GM18909 (cell line): ENCODE measurements at regions not wholly inside any gene's neighbourhood (a gene's known extent, or its start where the extent isn't known, plus 50 kb on each side); places are given as distances from the start of the nearest gene placed in this dataset.
"Not testable (repeated sequence)": the region's sequence is repeated elsewhere in the genome, so short reads cannot be mapped to it uniquely, and the experiment has no call there.

Experiments
- ATAC-seq: cut with Tn5 transposase; IDR thresholded peaks from one replicate; pipeline ENCODE4 v1.9.1; 2021; ENCODE audit warnings: mild to moderate bottlenecking; ENCODE audit not compliant: unreplicated experiment, poor library complexity

GRCh38 chr12:31832740-31833729 is 104.2 kb upstream of the AMN1 start:
- peak; percentile 72 for ATAC-seq

- ATAC-seq = no peak
Observed at GRCh38 chr12:31828071-31828470, 99.2 kb upstream of the AMN1 start.

- ATAC-seq = no peak
Observed at GRCh38 chr12:31822761-31823160, 93.9 kb upstream of the AMN1 start.

DNA sequence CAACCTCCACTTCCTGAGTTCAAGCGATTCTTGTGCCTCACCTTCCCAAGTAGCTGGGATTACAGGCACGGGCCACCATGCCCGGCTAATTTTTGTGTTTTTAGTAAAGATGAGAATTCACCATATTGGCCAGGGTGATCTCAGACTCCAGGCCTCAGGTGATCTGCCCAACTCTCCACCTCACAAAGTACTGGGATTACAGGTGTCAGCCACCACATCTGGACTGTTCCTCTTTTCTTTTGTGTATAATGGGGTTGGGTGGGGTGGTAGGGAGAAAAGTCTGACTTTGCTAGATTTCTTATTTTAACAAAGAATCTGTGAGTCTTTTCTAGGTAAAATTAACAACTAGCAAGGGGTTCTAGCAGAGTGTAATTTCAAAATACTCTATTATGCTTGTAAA is 92.7 kb upstream of the AMN1 start:
- no peak for ATAC-seq

- ATAC-seq = no peak
Observed at GRCh38 chr12:31820832-31821231, 92.0 kb upstream of the AMN1 start.

- ATAC-seq = no peak
Observed at GRCh38 chr12:31819427-31819826, 90.6 kb upstream of the AMN1 start.

GRCh38 chr12:31818623-31819268 is 89.9 kb upstream of the AMN1 start:
- no peak for ATAC-seq

- no peak for ATAC-seq
Observed at GRCh38 chr12:31817120-31817519, 88.3 kb upstream of the AMN1 start.

GRCh38 chr12:31815096-31815495 is 86.3 kb upstream of the AMN1 start:
- no peak for ATAC-seq

- ATAC-seq = no peak
Observed at GRCh38 chr12:31813305-31813704, 84.5 kb upstream of the AMN1 start.

GRCh38 chr12:31807773-31808097 is 78.9 kb upstream of the AMN1 start:
- ATAC-seq = no peak

DNA sequence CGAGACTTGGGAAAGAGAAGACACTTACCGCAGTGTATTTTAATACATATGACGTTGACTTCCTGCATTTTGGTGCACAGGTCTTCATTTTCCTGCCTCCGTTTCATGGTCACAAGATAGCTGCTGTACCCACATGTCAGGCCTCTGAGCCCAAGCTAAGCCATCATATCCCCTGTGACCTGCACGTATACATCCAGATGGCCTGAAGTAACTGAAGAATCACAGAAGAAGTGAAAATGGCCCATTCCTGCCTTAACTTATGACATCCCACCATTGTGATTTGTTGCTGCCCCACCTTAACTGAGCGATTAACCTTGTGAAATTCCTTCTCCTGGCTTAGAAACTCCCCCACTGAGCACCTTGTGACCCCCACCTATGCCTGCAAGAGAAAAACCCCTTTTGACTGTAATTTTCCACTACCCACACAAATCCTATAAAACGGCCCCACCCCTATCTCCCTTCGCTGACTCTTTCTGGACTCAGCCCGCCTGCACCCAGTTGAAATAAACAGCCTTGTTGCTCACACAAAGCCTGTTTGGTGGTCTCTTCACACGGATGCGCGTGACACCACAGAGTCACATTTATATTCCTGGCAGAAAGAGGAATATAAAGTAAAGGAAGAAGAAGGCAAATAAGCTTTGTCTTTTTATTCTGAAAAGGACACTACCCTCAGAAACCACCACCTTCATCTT is 78.4 kb upstream of the AMN1 start:
- ATAC-seq = not testable (repeated sequence)

DNA sequence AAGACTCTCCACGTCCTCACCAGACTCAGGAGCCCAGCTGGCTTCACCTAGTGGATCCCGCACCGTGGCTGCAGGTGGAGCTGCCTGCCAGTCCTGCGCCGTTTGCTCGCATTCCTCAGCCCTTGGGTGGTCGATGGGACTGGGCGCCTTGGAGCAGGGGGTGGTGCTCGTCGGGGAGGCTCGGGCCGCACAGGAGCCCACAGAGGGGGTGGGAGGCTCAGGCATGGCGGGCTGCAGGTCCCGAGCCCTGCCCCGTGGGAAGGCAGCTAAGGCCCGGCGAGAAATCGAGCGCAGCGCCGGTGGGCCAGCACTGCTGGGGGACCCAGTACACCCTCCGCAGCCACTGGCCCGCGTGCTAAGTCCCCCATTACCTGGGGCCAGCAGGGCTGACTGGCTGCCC is 76.9 kb upstream of the AMN1 start:
- ATAC-seq = not testable (repeated sequence)

DNA sequence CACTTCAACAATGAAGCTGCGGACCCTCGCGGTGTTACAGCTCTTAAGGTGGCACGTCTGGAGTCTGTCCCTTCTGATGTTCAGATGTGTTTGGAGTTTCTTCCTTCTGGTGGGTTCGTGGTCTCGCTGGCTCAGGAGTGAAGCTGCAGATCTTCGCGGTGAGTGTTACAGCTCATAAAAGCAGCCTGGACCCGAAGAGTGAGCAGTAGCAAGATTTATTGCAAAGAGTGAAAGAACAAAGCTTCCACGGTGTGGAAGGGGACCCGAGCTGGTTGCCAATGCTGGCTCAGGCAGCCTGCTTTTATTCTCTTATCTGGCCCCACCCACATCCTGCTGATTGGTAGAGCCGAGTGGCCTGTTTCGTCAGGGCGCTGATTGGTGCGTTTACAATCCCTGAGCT is 75.9 kb upstream of the AMN1 start:
- ATAC-seq = not testable (repeated sequence)

- ATAC-seq = no peak
Observed at GRCh38 chr12:31804185-31804504, 75.3 kb upstream of the AMN1 start.

DNA sequence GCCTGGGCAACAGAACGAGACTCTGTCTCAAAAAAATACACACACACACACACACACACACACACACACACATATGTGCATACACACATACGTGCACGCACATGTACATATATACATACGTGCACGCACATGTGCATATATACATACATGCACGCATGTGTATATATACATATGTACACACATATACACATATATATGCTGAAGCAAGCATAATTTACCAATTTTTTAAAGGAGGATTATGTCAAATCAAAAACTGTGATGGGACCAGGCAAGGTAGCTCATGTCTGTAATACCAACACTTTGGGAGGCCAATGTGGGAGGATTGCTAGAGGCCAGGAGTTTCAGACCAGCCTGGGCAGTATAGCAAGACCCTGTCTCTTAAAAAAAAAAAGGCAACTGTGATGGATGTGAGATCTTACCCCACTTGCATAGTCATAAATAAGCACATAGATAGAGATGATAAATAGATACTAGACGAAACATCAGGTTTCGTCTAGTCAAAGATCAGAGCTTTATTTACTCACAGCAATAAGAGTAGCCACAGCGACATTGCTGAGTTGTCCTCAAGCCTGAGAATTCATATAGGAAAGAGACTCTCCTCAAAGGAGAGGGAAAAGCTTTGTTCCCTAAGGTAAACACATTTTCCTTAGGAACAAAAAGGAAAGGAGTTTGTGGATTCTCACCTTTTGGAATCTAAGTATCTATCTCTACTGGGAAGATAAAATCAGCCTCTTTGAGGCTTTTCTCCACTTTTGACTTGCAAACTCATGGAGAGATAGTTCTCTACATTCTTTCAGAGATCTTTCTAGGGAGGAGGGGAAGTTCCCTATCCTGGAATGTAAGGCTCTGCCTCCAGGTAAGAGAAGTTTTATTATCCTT is 74.7 kb upstream of the AMN1 start:
- ATAC-seq = no peak

DNA sequence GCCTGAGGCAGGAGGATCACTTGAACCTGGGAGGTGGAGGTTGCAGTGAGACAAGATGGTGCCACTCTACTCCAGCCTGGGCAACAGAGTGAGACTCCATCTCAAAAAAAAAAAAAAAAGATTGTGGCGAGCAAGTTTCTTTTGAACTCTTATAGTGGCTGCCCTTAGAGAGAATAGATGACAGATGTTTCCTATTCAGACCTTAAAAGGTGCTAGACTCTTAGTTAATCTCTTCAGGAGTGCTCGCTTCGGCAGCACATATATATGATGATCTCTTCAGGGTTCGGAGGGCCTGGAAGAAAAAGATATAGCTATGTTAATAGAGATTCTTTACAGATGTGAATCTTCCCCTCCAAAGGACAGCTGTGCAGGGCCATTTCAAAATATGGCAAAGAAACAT is 73.1 kb upstream of the AMN1 start:
- ATAC-seq = no peak

GRCh38 chr12:31797230-31797872 is 68.5 kb upstream of the AMN1 start:
- ATAC-seq = no peak

DNA sequence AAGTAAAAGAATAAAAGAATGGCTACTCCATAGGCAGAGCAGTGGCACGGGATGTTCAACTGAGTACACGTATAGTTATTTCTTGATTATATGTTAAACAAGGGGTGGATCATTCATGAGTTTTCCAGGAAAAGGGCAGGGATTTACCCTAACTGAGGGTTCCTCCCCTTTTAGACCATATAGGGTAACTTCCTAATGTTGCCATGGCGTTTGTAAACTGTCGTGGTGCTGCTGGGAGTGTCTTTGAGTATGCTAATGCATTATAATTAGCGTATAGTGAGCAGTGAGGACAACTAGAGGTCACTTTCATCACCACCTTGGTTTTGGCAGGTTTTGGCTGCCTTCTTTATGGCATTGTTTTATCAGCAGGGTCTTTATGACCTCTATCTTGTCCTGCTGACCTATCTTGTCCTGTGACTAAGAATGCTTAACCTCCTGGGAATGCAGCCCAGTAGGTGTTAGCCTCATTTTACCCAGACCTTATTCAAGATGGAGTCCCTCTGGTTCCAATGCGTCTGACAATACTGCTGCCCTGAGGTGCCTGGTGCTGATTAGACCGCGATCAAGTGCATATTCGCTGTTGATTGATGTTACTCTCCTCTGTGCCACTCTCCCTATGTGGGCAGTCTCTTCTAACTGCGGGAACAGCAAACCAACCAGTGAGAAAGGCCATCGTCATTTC is 67.6 kb upstream of the AMN1 start:
- ATAC-seq = no peak
